C4-2B (cell line): ENCODE measurements at regions not wholly inside any gene's neighbourhood (a gene's known extent, or its start where the extent isn't known, plus 50 kb on each side); places are given as distances from the start of the nearest gene placed in this dataset.

Experiments used
- H3K27ac ChIP-seq: fragments of 450-650 bp; 2 replicates; pipeline ENCODE4 v1.5.1; 2017
- CTCF ChIP-seq: fragments of 450-650 bp; conservative IDR thresholded peaks from 2 replicates; pipeline ENCODE4 v1.5.1; 2017; ENCODE audit warnings: mild to moderate bottlenecking
- ZFX ChIP-seq: fragments of 450-650 bp; IDR thresholded peaks from 2 replicates; pipeline ENCODE4 v1.6.1; 2017

GRCh38 chr7:4319280-4319679 lies 362.8 kb upstream of the FOXK1 start:
- TF ChIP-seq ZFX (no peak), CTCF (no peak)
- no peak overlapping the region for H3K27ac ChIP-seq

GRCh38 chr7:4325732-4326131 lies 356.4 kb upstream of the FOXK1 start:
- H3K27ac ChIP-seq, result no peak overlapping the region
- TF ChIP-seq ZFX (no peak), CTCF (no peak)

- no peak overlapping the region for H3K27ac ChIP-seq
- TF ChIP-seq CTCF, result no peak
Measured at GRCh38 chr7:4331711-4332110, 350.4 kb upstream of the FOXK1 start.

GRCh38 chr7:4338556-4338955 lies 343.5 kb upstream of the FOXK1 start:
- H3K27ac ChIP-seq, result no peak overlapping the region
- TF ChIP-seq CTCF (no peak), ZFX (no peak)

GRCh38 chr7:4343272-4344247 lies 338.5 kb upstream of the FOXK1 start:
- no peak for TF ChIP-seq ZFX
- no peak for TF ChIP-seq CTCF
- no peak overlapping the region for H3K27ac ChIP-seq

GRCh38 chr7:4345004-4345403 lies 337.1 kb upstream of the FOXK1 start:
- TF ChIP-seq CTCF (no peak), ZFX (no peak)
- no peak overlapping the region for H3K27ac ChIP-seq

GRCh38 chr7:4352069-4352468 lies 330.0 kb upstream of the FOXK1 start:
- H3K27ac ChIP-seq, result no peak overlapping the region
- TF ChIP-seq CTCF (no peak), ZFX (no peak)
